Calu3 (cell line): ENCODE measurements at regions not wholly inside any gene's neighbourhood (a gene's known extent, or its start where the extent isn't known, plus 50 kb on each side); places are given as distances from the start of the nearest gene placed in this dataset.
A peak's percentile ranks its signal among the peaks of the same experiment; 100 is the strongest.
"Not testable (repeated sequence)": the region's sequence is repeated elsewhere in the genome, so short reads cannot be mapped to it uniquely, and the experiment has no call there.

ENCODE experiments used
- BruUV-seq: library from RNA; stranded (reverse); fragments of 400-500 nt; replicated peaks from 2 replicates; lab custom pipeline; 2021; lab: Mats Ljungman, UMichigan
- CTCF ChIA-PET: fragments of 300-600 bp; sonication (Branson Sonifier 250); formaldehyde crosslinking; loops from one replicate; lab custom pipeline; 2022; ENCODE audit warnings: antibody characterized with exemption; lab: Charles Lee
- DNase-seq: peaks from one replicate; pipeline ENCODE4 v3.0.0; 2022
- H3K27ac Mint-ChIP-seq: one replicate; pipeline ENCODE4 v1.8.0; 2022; ENCODE audit warnings: mixed read lengths; ENCODE audit not compliant: unreplicated experiment
- H3K27me3 Mint-ChIP-seq: one replicate; pipeline ENCODE4 v1.8.0; 2022; ENCODE audit warnings: mixed read lengths; ENCODE audit not compliant: unreplicated experiment
- H3K36me3 Mint-ChIP-seq: one replicate; pipeline ENCODE4 v1.8.0; 2022; ENCODE audit warnings: mild to moderate bottlenecking, moderate library complexity, mixed read lengths; ENCODE audit not compliant: insufficient read depth, unreplicated experiment
- H3K4me1 Mint-ChIP-seq: one replicate; pipeline ENCODE4 v1.8.0; 2022; ENCODE audit warnings: mild to moderate bottlenecking, low read depth, mixed read lengths; ENCODE audit not compliant: unreplicated experiment
- H3K4me3 Mint-ChIP-seq: one replicate; pipeline ENCODE4 v1.8.0; 2022; ENCODE audit warnings: mild to moderate bottlenecking, low read depth, moderate library complexity, mixed read lengths; ENCODE audit not compliant: unreplicated experiment
- H3K9me3 Mint-ChIP-seq: one replicate; pipeline ENCODE4 v1.8.0; 2022; ENCODE audit warnings: low read depth, mixed read lengths; ENCODE audit not compliant: unreplicated experiment
- intact Hi-C: fragments of 100-400 bp; cut with micrococcal nuclease; formaldehyde crosslinking; loops from one replicate; pipeline ENCODE4 v1.10.0; 2022; ENCODE audit not compliant: unreplicated experiment

DNA sequence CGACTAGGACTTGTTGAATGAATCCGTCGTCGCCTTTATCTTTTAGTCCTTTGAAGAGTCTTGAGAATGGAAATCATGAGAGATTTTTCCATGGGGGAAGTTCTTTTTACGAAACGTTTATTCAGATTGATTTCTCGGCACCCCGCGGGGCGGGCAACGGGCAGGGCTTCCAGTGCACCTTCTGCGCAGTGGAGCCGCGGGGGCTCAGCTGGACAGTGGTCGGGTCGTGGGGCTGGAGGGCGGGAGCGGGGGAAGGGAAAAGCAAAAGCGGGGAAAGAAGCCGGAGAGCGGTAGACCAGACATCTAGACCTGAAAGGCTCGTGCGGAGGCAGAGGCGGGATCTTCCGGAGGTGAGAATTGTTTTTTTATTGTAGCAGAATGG is 103.0 kb downstream of the NBPF11 start:
- intact Hi-C loops, H3K27me3 Mint-ChIP-seq, H3K36me3 Mint-ChIP-seq, CTCF ChIA-PET, H3K9me3 Mint-ChIP-seq, BruUV-seq, H3K4me1 Mint-ChIP-seq, DNase-seq, H3K27ac Mint-ChIP-seq: not testable (repeated sequence)
- H3K4me3 Mint-ChIP-seq: peak overlapping the region; percentile 60

DNA sequence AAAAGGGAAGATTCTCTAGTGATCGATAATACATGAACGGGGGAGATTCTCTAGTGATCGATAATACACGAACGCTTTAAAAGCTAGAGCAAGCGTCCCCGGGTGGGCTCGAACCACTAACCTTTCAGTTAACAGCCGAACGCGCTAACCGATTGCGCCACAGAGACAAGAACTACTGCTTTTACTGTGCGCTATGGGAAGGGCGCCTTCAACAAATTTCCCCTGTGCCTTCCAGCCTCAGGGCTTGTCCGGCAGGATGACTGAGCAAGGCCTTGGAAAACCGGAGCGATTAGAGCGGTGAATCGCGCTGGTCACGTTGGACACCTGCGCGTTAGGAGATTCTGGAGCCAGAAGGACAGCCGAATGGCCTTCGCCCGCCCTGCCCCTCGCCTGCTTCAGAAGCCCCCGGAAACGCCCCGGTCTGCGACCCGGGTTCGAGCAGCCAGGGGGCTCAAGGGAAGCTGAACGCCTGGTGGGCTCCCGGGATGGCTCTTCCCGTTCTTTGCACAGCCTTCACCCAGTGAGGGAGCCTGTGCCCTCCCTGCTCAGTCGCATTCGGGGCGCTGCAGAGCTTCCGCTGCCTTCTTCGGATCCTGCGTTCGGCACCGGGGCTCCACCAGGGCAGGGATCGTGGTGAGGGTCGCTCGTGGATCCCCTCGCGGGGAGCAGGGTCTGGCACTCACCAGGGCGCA is 103.5 kb downstream of the NBPF11 start:
- DNase-seq, H3K9me3 Mint-ChIP-seq, intact Hi-C loops, H3K27ac Mint-ChIP-seq, CTCF ChIA-PET, BruUV-seq, H3K4me1 Mint-ChIP-seq, H3K27me3 Mint-ChIP-seq, H3K36me3 Mint-ChIP-seq: not testable (repeated sequence)
- peak overlapping the region; percentile 60 for H3K4me3 Mint-ChIP-seq

DNA sequence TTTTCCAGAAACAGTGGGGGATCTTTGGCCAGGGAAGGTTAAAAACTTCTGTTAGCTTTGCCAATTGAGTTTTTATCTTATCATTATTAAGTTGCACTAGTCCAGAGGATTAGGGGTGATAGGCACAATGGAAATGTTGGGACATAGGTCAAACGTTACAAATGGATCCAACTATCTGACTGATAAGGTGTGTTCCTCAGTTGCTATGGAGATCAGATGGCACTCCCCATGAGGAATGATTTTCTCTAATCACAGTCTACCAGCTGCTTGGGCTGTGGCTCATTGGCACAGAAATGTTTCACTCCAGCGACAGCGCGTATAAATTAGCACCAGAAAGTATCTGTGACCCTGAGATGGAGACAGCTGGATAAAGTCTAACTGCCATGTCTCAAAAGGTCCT is 106.2 kb downstream of the NBPF11 start:
- H3K4me1 Mint-ChIP-seq, BruUV-seq, CTCF ChIA-PET, intact Hi-C loops, H3K27ac Mint-ChIP-seq, DNase-seq, H3K9me3 Mint-ChIP-seq, H3K36me3 Mint-ChIP-seq, H3K4me3 Mint-ChIP-seq, H3K27me3 Mint-ChIP-seq: not testable (repeated sequence)

DNA sequence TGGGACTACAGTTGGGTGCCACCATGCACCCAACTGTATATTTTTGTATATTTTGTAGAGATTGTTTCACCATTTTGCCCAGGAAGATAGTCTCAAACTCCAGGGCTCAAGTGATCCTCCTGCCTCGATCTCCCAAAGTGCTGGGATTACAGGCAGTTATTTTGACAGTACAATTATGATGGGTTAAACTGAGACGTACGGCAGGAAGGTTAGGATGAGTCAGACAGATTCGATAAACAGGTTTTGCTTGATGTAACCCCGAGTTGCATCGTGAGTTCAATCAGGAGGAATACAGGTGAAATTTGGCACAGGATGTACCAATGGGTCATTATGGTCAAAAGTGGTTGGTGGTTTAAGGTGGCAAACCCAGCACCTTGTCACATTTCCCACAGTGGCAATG is 107.6 kb downstream of the NBPF11 start:
- H3K36me3 Mint-ChIP-seq, H3K9me3 Mint-ChIP-seq, CTCF ChIA-PET, H3K27ac Mint-ChIP-seq, H3K4me3 Mint-ChIP-seq, DNase-seq, BruUV-seq, H3K27me3 Mint-ChIP-seq, H3K4me1 Mint-ChIP-seq, intact Hi-C loops: not testable (repeated sequence)
